ENCODE measurements at regions not wholly inside any gene's neighbourhood (a gene's known extent, or its start where the extent isn't known, plus 50 kb on each side); places are given as distances from the start of the nearest gene placed in this dataset.

DNA sequence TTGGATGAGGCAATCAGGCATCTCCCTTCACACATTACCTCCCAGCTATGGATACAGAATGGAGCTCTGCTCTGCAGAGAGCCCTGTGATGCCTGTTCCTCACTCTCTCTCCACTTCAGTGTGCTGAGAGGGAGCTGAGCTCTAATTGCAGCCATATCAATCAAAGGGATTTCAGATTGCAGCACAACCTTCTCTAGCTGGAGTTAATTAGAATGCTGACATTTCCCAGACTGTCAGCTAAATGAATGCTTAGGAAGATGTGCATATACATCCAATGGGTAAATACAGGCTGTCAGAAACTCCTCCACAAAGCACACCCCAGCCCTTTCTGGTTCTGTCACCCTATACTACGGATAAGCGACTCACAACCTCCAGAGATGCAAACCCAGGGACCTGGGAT, 402.6 kb downstream of the EIPR1 start:
- DNase-seq = no peak

DNA sequence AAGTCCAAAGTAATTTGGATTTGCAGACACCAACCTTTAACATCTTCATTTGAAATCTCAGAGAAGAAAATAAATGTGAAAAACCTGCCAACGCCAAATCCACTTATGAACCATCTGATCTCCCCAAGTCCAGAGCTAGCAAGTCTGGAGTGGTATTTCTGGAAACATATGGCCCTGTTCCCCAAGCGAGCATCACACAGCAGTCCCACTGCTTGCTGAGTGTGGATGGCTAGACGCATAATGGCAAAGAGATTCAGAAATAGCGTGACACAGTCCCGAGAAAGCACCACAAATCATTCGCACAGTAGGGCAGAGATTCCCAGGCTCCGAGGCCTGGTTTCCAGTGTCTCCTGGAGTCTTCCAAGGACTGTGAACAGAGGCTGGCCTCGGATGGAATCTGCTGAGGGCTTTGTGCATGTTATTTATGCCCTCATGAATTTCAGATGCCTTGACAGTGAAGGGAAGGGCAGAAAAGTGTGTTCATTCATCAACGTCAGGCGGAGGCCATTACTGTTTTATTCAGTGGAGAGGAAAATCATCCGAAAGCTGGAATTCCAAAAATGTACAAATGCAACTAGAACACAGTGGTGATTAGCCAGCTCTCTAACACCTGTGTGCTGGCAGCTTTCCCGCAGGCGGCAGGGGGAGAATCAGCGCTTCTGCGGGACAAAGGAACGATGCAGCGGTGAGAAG, 417.0 kb downstream of the EIPR1 start:
- no peak for DNase-seq

DNA sequence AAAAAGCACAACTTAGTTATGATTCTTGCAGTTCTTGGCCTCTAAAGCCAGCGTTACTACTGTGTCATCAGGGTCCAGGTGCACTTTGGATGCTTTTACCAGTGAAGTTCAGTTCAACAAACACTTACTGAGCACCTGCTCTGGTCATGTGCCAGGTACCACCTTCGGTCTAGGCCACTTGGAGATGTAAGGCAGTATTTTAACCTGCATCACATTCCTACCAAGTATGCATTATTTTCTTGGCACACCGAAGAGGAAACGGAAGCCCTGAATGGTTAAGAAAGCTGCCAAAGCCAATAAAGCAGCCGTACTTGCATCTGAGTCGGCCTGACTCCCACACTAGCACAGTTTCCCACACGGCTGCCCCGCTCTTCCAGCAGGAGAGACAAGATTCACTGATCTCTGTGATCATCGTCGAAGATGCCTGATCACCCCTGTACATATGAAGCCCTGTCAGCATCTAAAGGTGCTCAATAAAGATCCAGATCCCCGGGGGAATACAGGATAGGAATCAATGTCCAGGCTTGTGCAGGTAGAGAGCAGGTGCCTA, 427.1 kb downstream of the EIPR1 start:
- no peak for DNase-seq

DNA sequence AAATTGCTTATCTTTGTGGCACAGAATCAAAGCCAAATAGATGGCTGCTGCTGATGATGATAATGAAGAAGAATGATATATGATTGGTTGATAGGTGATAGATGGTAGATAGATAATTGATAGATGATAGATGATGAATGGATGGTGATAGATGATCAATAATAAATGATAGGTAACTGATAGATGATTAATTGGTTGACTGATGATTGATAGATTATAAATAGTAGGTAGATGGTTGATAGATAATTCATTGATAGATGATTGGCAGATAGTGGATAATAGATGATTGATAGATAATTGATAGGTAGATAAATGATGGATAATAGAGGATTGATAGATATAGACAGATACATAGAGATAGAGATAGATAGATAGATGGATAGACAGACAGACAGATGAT, 430.2 kb downstream of the EIPR1 start:
- no peak for DNase-seq

DNA sequence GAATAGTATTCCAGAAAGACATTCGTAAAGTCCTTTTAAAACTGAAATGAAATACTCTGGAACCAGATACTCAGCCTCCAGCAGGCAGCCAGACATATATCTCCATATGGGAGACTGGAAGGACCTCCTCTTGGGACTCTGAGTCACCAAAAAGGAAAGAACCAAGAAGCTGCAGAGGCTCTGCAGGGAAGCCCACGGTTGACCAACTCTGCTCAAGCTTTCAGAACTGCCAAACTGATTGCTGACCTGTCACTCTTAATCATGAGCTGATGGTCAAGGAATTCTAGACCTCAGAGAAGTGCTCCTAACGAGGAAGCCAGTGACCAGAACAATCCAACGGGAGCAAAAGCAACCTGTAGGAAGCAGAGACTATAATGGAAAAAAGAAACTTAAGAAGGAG, 434.7 kb downstream of the EIPR1 start:
- DNase-seq = no peak

DNA sequence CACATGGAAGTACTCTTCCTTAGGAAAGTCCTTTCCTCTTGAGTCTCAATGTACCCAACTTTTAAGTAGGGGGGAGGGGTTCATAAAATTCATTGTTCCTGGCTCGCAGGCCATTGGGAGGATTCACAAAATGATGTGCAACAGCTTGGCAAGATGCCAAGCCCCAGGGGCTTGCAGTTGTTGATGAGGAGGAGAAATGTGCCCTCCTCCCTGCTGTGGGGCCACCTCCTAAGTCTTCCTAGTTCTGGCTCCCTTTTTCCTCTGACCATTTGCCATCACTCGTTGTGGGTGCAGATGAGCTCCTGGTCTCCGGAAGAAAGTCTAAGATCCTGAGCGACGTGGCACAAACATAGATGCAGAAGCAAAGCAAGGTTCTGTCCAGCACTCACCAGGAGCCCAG, 435.4 kb downstream of the EIPR1 start:
- no peak for DNase-seq

DNA sequence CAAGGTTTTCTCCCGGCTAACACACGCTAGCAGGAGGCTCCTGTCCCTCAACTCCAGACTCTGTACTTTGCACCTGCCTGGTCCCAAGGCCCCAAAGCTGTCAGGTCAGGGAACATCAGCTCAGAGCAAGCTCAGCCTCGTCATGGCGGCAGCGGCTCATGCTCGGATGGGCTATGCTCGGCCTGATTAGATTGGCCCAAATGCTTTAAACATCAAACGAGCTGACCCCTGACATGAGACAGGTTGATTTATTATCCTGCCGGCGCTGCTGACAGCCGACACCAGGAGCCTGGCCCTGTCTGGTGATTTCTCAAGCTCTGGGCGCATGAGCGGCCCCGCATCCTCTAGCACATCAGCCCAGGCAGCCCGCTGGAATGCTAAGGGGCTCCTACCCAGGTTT, 436.4 kb downstream of the EIPR1 start:
- DNase-seq = no peak

DNA sequence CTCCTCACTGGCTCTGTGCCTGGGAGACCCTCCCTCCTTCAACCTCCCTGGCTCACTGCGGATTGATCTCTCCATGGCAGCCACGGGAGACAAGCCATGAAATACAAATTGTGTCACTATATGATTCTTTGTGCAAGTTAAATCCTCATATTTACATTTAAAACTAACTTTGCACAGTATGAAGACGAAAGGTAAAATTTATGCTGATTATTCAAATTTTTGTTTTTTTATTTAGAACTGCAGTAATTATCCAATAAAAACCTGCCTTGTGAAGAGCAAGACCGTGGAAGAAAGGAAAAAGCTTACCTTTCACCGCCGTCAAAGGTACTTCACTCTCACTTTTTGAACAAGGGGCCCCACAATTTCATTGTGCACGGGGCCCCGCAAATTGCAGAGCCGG, 436.9 kb downstream of the EIPR1 start:
- DNase-seq = no peak

DNA sequence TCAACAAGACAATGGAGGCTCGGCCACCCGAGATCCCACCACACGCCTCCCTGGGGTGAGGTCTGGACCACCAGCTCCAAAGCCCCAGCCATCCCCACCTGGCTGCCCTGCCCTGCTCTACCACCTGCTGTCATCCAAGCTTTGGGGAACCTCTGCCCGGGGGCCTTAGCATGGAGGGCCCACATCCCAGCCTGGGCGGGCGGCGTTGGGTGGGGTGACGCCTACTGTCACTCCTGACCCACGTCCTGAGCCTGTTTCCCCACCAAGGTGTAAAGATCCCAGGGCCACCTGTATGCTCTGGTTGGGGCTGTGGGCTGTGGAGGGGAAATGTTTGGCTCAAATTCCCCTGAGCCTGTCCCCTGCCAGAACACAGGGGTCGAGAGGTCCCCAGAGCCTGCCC, 437.6 kb downstream of the EIPR1 start:
- DNase-seq = no peak

DNA sequence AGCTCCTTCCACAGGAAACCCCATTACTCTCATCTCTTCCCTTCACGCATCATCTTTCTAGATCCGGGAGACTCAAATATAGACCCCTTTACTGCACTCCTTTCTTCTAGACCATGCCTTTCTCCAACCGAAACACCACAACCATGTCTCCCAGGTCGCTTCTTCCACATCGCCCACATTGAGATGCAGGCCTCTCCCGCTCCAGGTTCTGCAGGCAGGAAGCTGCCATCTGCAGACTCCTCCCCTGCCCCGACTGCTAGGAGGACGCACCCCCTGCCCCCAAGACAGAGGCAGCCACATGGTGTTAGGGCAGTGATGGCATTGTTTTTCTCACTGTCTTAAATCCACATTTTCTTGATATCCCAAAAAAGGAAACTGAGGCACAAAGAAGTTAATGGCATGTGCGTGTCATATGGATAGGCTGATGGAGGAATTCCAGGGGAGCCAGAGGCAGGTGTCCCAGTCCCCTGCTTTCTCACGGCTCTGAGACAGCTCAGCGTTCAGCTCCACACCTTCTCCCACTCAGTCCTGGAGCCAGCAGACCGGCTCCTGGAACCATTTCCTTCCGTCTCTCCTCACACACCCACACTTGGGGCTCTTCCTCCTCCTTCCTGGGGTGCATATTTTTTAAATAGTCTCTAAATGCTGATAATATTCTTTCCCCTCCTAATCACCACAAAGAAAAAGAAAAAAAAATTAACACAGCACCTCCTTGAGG, 438.4 kb downstream of the EIPR1 start:
- no peak for DNase-seq

DNA sequence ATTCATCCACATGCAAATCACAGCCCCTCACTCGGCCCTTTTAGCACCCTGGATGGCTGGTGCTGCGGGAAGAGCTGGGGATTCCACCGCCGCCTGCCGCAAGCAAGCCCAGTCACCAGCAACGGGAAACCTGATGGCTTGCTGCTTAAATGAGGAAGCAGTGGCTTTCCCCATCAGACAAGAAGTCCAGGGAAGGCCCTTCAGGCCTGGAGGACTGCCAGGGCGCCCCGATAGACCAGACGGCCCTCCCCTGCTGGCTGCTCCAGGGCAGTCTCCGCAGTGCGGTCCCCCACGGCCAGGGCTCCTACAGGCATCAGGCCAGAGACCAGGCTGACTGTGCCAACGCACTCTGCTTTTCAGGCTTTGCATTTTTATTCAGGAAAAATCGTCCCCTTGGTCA, 439.1 kb downstream of the EIPR1 start:
- DNase-seq = no peak

DNA sequence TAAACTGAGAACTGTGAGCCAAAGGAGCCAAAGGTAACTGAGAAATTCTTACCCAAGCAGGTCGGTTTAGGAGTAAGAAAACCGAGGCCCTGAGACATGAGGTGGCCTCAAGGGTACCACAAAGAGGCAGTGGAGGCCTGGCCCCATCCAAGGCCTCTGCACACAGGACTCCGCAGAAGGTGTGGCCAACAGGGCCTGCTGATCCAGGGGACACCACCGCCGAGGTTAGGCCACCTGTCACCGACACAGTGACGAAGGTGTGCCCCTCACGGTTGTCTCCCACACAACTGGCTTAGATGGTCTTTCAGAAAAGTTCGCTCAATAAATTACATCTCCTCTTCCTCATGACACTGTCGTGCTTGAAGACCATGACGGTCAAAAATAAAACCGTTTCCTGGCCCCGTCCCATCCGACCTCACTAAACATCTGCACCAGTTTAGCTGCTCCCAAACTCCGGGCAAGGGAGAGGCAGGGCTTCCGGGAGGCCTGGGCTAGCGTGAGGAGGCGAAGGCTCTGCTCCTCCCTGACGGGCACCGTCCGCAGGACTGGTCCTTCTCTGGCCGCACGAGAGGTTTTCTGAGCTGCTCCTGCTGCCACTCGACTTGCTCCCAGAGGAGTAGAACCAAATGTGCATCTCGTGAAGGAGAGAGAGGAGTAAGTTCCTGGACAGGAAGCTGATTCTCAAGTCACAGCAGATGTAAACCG, 442.0 kb downstream of the EIPR1 start:
- DNase-seq = no peak

DNA sequence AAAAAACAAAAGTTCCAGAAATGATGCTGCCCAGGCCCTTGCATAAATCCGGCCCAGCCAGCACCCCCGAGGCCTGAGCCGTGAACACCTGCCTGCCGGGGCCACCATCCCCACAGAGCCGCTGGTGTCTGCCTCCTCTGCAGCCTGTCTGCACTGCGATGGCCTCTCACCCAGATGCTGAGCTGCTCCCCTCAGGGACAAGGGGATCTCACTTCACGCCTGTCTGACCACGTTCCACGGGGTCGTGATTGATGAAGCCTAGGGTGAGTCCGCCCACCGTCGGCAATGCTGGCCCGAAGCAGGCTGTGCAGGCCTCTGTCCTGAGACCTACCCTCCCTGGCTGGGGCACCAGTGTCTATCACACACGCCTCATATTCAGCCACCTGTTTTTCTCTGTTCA, 444.2 kb downstream of the EIPR1 start:
- DNase-seq = no peak

DNA sequence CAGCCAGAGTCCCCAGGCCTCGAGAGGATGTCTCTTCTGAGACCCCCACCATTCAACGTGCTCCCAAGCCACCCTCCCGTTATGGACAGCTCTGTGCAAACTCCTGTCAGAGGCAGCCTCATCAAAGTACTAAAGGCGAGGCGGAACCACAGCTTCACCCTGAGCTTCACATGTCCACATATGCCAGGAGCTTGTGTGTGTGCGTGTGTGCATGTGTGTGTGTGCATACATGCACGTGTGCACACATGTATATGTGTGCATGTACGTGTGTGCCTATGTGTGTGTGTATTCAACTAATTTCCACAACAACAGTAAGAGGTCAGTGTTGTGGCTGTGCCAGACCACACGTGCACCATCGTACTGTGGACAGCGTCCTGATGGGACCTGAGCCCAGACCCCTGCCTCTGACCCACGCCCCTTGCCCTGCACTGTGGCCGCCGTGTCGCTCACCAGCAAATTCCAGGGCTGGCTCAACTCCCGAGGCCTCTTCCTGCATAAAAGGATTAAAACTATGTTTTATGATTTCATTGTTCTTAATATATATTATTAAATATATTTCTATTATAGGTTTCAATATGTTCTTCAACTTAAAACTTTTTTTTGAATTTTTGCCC, 444.8 kb downstream of the EIPR1 start:
- DNase-seq = no peak

DNA sequence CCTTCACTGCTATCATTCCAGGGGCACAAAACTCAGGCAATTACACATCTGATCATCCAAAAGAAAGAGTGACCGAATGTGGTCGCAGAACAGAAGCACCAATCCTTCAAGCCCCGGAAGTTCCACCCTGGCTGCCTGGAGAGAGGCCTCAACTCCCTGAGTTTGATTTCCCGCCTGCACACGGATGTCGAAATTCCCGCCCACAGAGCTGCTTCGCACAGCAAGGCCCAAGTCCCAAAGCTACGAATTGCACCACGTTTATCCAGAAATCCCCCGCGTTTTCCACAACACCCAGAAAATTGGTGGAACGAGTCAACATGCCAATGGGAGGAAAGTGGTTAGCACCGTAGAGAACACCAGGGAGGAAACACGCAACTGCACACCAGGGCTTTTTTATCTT, 445.4 kb downstream of the EIPR1 start:
- no peak for DNase-seq

DNA sequence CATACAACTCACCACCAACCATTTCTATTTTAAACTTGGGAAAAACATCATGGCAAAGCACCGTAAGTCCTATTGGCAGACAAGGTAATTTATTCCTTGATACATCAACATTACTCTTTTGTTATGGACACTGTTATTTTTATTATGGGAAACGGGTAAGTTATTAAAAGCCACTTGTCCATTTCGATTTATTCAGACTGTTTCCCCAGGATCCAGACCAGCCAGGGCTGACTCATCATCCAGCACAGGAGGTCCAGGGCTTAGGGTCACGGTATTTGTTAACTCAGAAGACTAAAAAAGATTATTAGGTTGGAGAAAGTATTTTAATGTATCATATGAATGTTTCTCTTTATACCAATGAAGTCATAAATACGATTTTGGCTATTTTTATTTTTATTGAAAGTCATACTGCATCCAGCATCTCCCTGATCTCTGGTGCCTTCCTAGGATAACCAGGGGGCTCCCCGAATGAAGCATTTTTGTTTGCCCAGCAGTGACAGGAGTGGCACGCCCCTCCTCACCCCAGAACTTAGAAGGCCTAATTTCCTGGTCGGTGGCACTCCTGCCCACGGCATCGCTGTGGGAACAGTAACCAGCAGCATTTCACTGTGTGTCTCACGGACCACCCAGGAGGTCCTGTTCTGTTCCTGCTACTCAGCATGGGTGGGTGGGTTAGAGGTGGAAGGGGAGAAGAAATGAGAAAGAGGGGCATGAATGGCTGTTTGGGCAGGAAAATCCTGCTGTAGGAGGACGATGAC, 446.1 kb downstream of the EIPR1 start:
- no peak for DNase-seq

DNA sequence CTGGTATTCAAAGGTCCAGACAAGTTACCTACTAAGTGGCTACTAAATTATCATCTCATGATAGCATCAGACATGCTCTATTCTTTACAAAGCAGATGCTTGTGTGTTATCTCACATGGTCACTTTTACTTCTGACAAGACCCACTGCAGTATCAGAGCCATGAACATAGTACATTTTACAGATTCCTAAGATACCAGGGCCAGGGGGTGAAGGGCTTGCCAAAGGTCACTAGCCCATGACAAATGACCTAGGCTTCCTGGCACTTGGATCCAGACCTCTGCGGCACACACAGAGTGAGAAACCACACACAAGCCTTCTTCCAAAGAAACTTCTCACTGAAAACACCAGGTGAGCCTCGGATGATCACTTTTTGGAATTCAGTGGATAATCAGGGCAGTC, 446.8 kb downstream of the EIPR1 start:
- no peak for DNase-seq

DNA sequence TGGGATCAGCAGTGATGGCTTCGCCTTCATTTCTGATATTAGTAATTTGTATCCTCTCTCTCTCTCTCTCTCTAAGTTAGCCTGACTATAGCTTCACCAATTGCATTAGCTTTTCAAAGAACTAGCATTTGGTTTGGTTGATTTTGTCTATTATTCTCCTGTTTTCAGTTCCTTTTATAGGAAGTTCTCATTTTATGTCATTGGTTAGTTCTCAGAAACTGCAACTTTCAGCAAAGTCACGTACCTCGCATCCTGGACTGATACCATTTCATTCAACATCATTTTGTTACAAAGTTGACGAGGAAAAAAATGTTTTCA, 450.8 kb downstream of the EIPR1 start:
- DNase-seq = no peak

DNA sequence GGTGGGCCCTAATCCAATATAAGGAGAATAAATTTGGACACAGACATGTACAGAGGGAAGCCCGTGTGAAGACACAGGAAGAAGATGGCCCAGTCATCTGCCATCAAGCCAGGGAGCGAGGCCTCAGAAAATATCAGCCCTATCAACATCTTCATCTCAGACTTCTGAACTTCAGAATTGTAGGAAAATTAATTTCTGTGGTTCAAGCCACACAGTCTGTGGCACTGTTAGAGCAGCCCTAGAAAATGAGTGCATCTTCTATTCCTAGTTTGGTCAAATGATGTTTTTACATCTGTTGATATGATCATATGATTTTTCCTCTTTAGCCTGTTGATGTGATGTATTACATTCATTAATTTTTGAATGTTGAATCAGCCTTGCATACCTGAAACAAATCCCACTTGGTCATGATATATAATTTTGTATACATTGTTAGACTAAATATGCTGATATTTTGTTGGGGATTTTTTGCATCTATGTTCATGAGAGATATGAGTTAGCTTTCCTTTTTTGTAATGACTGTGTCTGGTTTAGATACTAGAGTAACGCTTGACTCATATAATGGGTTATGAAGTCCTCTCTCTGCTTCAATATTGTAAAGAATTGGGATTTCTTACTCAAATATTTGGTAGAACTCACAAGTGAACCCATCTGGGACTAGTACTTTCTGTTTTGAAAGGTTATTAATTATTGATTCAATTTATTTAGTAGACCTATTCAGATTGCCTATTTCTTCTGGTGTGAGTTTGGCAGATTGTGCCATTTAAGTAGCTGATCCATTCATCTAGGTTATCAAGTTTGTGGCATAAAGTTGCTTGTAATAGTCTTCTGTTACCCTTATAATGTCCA, 451.4 kb downstream of the EIPR1 start:
- no peak for DNase-seq

DNA sequence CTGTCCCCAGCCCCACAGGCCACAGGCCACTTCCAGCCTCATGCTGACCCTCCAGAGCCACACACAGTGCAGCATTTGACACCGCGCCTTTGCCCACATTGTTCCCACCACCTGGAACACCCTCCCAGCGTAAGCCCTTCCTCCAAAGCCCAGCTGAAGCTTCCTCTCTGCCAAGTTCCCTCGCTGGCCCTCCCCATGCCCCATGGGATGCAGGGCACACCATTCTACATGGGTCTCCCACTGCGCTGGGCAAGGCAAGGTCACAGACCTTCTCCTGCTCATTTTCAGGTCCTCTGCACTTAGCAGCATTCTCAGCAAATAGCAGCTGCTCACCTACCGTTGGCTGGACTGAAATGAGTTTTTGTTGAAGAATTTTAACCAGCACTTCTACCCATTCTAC, 455.5 kb downstream of the EIPR1 start:
- no peak for DNase-seq

DNA sequence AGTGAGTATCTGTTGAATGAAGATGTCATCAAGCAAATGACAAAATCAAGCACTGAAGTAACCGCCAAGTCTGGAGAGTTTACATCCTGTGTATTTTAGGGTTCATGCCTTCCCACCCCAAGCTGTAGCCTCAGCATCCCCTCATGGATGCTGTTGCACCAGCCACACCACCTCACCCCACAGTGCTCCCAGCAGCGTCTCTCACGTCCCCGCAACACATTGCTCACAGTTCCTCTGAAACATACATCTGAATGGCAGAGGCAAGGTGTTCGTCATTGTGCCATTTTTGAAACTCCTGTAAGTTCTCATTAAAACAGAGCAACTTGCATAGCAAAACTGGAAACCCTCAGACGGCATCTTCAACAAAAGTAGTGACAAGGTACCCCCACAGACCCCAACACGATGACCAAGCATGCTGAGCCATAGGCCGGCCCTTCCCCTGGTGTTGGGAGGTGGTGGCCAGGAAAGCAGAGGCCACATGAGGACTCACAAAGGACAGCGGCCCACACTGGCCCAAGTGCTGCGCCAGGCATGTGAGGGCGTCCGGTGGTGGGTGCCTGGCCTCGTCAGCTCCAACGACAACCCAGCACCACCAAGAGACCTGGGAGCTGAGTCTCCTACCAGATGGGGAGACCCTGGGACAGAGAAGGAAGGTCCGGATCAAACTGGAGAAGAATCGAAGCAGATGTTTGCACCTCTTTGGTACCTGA, 456.5 kb downstream of the EIPR1 start:
- DNase-seq = no peak
